ENCODE measurements at regions not wholly inside any gene's neighbourhood (a gene's known extent, or its start where the extent isn't known, plus 50 kb on each side); places are given as distances from the start of the nearest gene placed in this dataset.

DNA sequence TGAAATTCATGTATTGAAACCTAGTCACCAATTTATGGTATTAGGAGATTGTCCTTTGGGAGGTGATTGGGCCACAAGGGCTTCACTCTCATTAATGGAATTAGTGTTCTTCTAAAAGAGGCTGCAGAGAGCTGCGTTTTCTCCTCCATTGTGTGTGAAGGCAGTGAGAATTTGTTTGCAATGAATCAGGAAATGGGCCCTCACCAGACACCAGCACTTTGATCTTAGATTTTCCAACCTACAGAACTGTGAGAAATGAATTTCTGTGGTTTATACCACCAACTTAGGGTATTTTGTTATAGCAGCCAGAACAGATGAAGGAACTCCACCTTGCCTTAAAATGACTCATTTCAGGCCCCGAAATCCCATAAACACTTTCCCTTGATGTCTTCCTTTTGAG, 544.2 kb downstream of the RWDD3 start:
- Histone ChIP-seq H3K9me3 (ENCODE audit: low read length) (no peaks in the 10 kb centered on the region), H3K4me2 (ENCODE audit: low read length) (no peak overlapping the region), H3K79me2 (ENCODE audit: insufficient read depth, low read depth, low read length) (no peaks in the 10 kb centered on the region), H4K20me1 (ENCODE audit: insufficient read depth, low read length) (no peaks in the 10 kb centered on the region), H3K9me2 (ENCODE audit: insufficient read depth, low read length) (no peaks in the 10 kb centered on the region), H2AFZ (ENCODE audit: low read length) (no peak overlapping the region), H3K36me3 (ENCODE audit: insufficient read depth, low read length) (no peaks in the 10 kb centered on the region), H3K27ac (ENCODE audit: low read depth, low read length, poor library complexity, severe bottlenecking) (no peak overlapping the region), H3K4me3 (ENCODE audit: low read depth, low read length, poor library complexity, severe bottlenecking) (no peak overlapping the region), H3K4me1 (ENCODE audit: insufficient read depth, low read length, poor library complexity, severe bottlenecking) (no peaks in the 10 kb centered on the region)
- CTCF ChIA-PET (ENCODE audit: unreplicated experiment) = no interaction called here
- POLR2A ChIA-PET = no interaction called here
- intact Hi-C loops (cut with micrococcal nuclease; ENCODE audit: unreplicated experiment) = no loop called here
- no peak for DNase-seq (ENCODE audit: low spot score)
- TF ChIP-seq EZH2phosphoT487 (IDR thresholded peaks at IDR 0.05; ENCODE audit: borderline replicate concordance, low read depth, low read length) = no peak
- TF ChIP-seq, protein P1, sequence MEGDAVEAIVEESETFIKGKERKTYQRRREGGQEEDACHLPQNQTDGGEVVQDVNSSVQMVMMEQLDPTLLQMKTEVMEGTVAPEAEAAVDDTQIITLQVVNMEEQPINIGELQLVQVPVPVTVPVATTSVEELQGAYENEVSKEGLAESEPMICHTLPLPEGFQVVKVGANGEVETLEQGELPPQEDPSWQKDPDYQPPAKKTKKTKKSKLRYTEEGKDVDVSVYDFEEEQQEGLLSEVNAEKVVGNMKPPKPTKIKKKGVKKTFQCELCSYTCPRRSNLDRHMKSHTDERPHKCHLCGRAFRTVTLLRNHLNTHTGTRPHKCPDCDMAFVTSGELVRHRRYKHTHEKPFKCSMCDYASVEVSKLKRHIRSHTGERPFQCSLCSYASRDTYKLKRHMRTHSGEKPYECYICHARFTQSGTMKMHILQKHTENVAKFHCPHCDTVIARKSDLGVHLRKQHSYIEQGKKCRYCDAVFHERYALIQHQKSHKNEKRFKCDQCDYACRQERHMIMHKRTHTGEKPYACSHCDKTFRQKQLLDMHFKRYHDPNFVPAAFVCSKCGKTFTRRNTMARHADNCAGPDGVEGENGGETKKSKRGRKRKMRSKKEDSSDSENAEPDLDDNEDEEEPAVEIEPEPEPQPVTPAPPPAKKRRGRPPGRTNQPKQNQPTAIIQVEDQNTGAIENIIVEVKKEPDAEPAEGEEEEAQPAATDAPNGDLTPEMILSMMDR (conservative IDR thresholded peaks at IDR 0.05; ENCODE audit: low read length) = no peak
- BruUV-seq (replicated peaks) = no TSS peak

DNA sequence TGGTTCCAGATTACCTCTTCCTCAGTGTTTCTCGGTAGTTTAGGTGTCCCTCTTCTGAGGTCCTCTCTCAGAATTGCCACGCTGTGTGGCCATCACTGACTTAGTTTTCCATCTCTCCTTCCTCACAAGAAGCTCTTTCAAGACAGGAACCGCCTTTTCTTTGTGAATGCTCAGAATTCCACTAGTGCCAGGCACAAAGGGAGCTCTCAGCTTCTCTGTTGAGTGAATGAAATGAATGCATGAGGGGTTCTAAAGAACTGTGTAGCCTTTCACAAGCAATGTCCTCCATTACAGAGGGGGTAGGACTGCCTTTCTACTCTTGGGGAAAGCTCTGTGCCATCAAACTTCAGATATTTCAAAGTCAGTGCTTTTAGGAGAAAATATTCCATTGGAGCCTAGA, 546.8 kb downstream of the RWDD3 start:
- Histone ChIP-seq H3K79me2 (ENCODE audit: insufficient read depth, low read depth, low read length) (no peaks in the 10 kb centered on the region), H3K9me2 (ENCODE audit: insufficient read depth, low read length) (no peaks in the 10 kb centered on the region), H3K36me3 (ENCODE audit: insufficient read depth, low read length) (no peaks in the 10 kb centered on the region), H3K4me3 (ENCODE audit: low read depth, low read length, poor library complexity, severe bottlenecking) (no peak overlapping the region), H4K20me1 (ENCODE audit: insufficient read depth, low read length) (no peaks in the 10 kb centered on the region), H3K27ac (ENCODE audit: low read depth, low read length, poor library complexity, severe bottlenecking) (no peak overlapping the region), H3K4me1 (ENCODE audit: insufficient read depth, low read length, poor library complexity, severe bottlenecking) (no peaks in the 10 kb centered on the region), H3K4me2 (ENCODE audit: low read length) (no peak overlapping the region), H3K9me3 (ENCODE audit: low read length) (no peaks in the 10 kb centered on the region), H2AFZ (ENCODE audit: low read length) (no peak overlapping the region)
- intact Hi-C loops (cut with micrococcal nuclease; ENCODE audit: unreplicated experiment) = no loop called here
- ChIA-PET POLR2A (interaction anchor here (0.6 kb wide), 1 partner anchor 509 kb away, joined by 3 read pairs; no protein-coding TSS in a partner anchor), CTCF (ENCODE audit: unreplicated experiment) (no interaction called here)
- BruUV-seq (replicated peaks) = no TSS peak
- TF ChIP-seq, protein P1 (conservative IDR thresholded peaks at IDR 0.05; ENCODE audit: low read length) = no peak
- no peak for TF ChIP-seq EZH2phosphoT487 (IDR thresholded peaks at IDR 0.05; ENCODE audit: borderline replicate concordance, low read depth, low read length)
- no peak for DNase-seq (ENCODE audit: low spot score)

DNA sequence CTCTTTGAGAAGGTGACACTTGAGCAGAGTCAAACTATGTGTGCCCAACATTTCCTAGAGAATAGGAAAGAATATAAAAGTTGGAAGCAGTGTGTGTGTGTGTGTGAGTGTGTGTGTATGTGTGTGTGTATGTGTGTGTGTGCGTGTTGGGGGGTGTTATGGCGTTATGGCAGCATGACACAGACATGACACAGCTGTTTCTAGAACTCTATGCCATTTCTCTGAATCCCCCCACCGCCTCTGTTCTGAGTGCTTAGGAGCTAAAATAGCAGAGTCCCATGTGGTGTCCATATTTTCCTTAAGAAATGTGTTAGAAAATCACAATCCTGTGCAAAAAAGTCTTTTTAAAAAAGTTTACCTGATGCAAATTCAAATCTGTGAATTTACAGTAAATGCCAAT, 556.1 kb downstream of the RWDD3 start:
- Histone ChIP-seq H2AFZ (ENCODE audit: low read length) (no peak overlapping the region), H3K27ac (ENCODE audit: low read depth, low read length, poor library complexity, severe bottlenecking) (no peak overlapping the region), H4K20me1 (ENCODE audit: insufficient read depth, low read length) (no peaks in the 10 kb centered on the region), H3K9me3 (ENCODE audit: low read length) (no peaks in the 10 kb centered on the region), H3K4me2 (ENCODE audit: low read length) (no peak overlapping the region), H3K4me1 (ENCODE audit: insufficient read depth, low read length, poor library complexity, severe bottlenecking) (no peaks in the 10 kb centered on the region), H3K9me2 (ENCODE audit: insufficient read depth, low read length) (no peaks in the 10 kb centered on the region), H3K79me2 (ENCODE audit: insufficient read depth, low read depth, low read length) (no peaks in the 10 kb centered on the region), H3K36me3 (ENCODE audit: insufficient read depth, low read length) (no peaks in the 10 kb centered on the region), H3K4me3 (ENCODE audit: low read depth, low read length, poor library complexity, severe bottlenecking) (no peak overlapping the region)
- DNase-seq (ENCODE audit: low spot score) = no peak
- POLR2A ChIA-PET = no interaction called here
- CTCF ChIA-PET (ENCODE audit: unreplicated experiment) = no interaction called here
- TF ChIP-seq, protein P1 (conservative IDR thresholded peaks at IDR 0.05; ENCODE audit: low read length) = no peak
- TF ChIP-seq EZH2phosphoT487 (IDR thresholded peaks at IDR 0.05; ENCODE audit: borderline replicate concordance, low read depth, low read length) = no peak
- BruUV-seq (replicated peaks) = no TSS peak
- intact Hi-C loops (cut with micrococcal nuclease; ENCODE audit: unreplicated experiment) = no loop called here

Data from OCI-LY7 (cell line).